Chondrocyte (in vitro differentiated cells): ENCODE measurements at regions not wholly inside any gene's neighbourhood (a gene's known extent, or its start where the extent isn't known, plus 50 kb on each side); places are given as distances from the start of the nearest gene placed in this dataset.
"Not testable (repeated sequence)": the region's sequence is repeated elsewhere in the genome, so short reads cannot be mapped to it uniquely, and the experiment has no call there.

Source experiments
- DNase-seq: peaks from one replicate; pipeline ENCODE4 v3.0.0; 2021; ENCODE audit warnings: mixed read lengths, low spot score
- H3K27ac Mint-ChIP-seq: one replicate; pipeline ENCODE4 v1.8.0; 2021; ENCODE audit warnings: mild to moderate bottlenecking, moderate library complexity, mixed read lengths; ENCODE audit not compliant: unreplicated experiment
- H3K27me3 Mint-ChIP-seq: 2 replicates; pipeline ENCODE4 v1.8.0; 2021; ENCODE audit warnings: low read depth, mixed read lengths
- H3K36me3 Mint-ChIP-seq: 2 replicates; pipeline ENCODE4 v1.8.0; 2021; ENCODE audit warnings: low read depth, mixed read lengths
- H3K4me1 Mint-ChIP-seq: 2 replicates; pipeline ENCODE4 v1.8.0; 2021; ENCODE audit warnings: low read depth, mild to moderate bottlenecking, mixed read lengths
- H3K4me3 Mint-ChIP-seq: one replicate; pipeline ENCODE4 v1.8.0; 2021; ENCODE audit warnings: mild to moderate bottlenecking, moderate library complexity, mixed read lengths; ENCODE audit not compliant: unreplicated experiment
- H3K9me3 Mint-ChIP-seq: 2 replicates; pipeline ENCODE4 v1.8.0; 2021; ENCODE audit warnings: low read depth, mixed read lengths
- CTCF ChIP-seq: fragments of 200-600 bp; sonication (generic); IDR thresholded peaks from 2 replicates; pipeline ENCODE4 v1.5.0; 2021; ENCODE audit warnings: antibody characterized with exemption, mild to moderate bottlenecking, moderate library complexity

GRCh38 chr11:21710809-21711208 is 482.1 kb upstream of the ANO5 start:
- H3K27me3 Mint-ChIP-seq = peaks cover 2% of the 10 kb centered on the region
- no peak for DNase-seq
- no peaks in the 10 kb centered on the region for H3K36me3 Mint-ChIP-seq
- H3K4me1 Mint-ChIP-seq = no peaks in the 10 kb centered on the region
- H3K9me3 Mint-ChIP-seq = peaks cover 3% of the 10 kb centered on the region
- H3K27ac Mint-ChIP-seq = no peak overlapping the region
- TF ChIP-seq CTCF = no peak
- no peak overlapping the region for H3K4me3 Mint-ChIP-seq

- peaks cover 3% of the 10 kb centered on the region for H3K9me3 Mint-ChIP-seq
- no peaks in the 10 kb centered on the region for H3K4me1 Mint-ChIP-seq
Measured at GRCh38 chr11:21711341-21711740, 481.5 kb upstream of the ANO5 start.

DNA sequence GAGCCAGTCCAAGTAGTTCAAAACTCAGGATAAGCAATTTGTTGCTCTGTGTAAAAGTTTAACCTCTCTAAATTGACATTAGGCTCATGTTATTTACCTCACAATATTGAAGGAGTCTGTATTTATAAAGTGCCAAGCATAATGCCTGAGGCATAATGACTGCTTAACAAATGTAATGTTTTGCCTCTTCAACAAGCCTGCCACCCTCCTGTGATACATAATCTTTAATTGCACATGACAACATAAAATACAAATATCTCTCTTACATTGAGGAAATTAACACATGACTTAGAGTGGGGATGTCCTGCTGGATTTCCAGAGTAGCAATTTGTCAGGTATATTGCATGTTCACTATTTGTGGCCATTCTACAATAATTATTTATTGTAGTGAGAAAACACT is 469.2 kb upstream of the ANO5 start:
- Mint-ChIP-seq H3K4me1 (no peaks in the 10 kb centered on the region), H3K27me3 (no peaks in the 10 kb centered on the region), H3K9me3 (peaks cover 10% of the 10 kb centered on the region), H3K36me3 (no peaks in the 10 kb centered on the region), H3K27ac (no peak overlapping the region), H3K4me3 (no peak overlapping the region)
- DNase-seq = no peak
- no peak for TF ChIP-seq CTCF

More at GRCh38 chr11:21711341-21711740, 481.5 kb upstream of the ANO5 start:
- H3K27ac Mint-ChIP-seq = no peak overlapping the region
- H3K4me3 Mint-ChIP-seq = no peak overlapping the region
- no peak for TF ChIP-seq CTCF
- H3K27me3 Mint-ChIP-seq = peaks cover 2% of the 10 kb centered on the region
- DNase-seq = no peak
- H3K36me3 Mint-ChIP-seq = no peaks in the 10 kb centered on the region

DNA sequence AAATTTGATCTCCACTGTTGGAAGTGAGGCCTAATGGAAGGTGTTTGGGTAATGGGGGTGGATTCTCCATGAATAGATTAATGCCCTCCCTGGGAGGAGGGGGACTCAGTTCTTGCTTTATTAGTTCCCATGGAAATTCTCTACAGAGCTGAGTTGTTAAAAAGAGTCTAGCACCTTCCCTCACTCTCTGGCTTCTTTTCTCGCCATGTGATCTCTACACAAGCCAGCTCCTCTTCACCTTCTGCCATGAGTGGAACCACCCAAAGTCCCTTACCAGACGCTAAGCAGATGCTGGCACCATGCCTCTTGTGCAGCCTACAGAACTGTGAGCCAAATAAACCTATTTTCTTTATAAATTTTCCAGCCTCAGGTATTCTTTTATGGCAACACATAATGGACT is 465.8 kb upstream of the ANO5 start:
- Mint-ChIP-seq H3K27me3 (no peaks in the 10 kb centered on the region), H3K9me3 (peaks cover 14% of the 10 kb centered on the region), H3K4me3 (no peak overlapping the region), H3K4me1 (no peaks in the 10 kb centered on the region), H3K27ac (no peak overlapping the region), H3K36me3 (no peaks in the 10 kb centered on the region)
- TF ChIP-seq CTCF = no peak
- no peak for DNase-seq

DNA sequence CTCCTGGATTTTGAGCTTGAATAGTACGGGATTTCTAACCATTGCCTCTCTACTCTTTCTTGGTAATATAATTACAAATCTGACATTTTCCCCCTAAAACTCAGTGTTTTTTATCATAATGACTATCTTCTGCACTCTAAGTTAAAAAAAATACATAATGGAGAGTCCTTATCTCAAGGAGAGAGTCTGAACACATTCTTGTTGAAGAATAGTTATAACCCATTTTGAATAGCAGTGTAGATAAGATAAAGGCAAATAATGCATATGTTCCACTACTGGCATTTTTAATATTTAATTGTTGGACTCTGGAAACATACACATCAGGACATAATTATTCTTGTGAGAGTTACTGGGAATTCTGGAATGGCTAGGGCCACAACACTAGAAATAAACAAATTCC is 456.5 kb upstream of the ANO5 start:
- H3K36me3 Mint-ChIP-seq = no peaks in the 10 kb centered on the region
- H3K4me3 Mint-ChIP-seq = no peak overlapping the region
- H3K27ac Mint-ChIP-seq = no peak overlapping the region
- no peak for TF ChIP-seq CTCF
- no peaks in the 10 kb centered on the region for H3K4me1 Mint-ChIP-seq
- no peak for DNase-seq
- no peaks in the 10 kb centered on the region for H3K27me3 Mint-ChIP-seq
- H3K9me3 Mint-ChIP-seq = peaks cover 5% of the 10 kb centered on the region

GRCh38 chr11:21752475-21753243 is 440.2 kb upstream of the ANO5 start:
- not testable (repeated sequence) for H3K4me3 Mint-ChIP-seq, H3K27me3 Mint-ChIP-seq, H3K36me3 Mint-ChIP-seq, H3K4me1 Mint-ChIP-seq, H3K27ac Mint-ChIP-seq
- H3K9me3 Mint-ChIP-seq = peaks cover 11% of the 10 kb centered on the region
- DNase-seq = peak; percentile 79

- peaks cover 11% of the 10 kb centered on the region for H3K9me3 Mint-ChIP-seq
- not testable (repeated sequence) for H3K4me3 Mint-ChIP-seq, H3K27ac Mint-ChIP-seq, H3K27me3 Mint-ChIP-seq, H3K4me1 Mint-ChIP-seq, H3K36me3 Mint-ChIP-seq
- DNase-seq = peak; percentile 55
Measured at GRCh38 chr11:21753244-21753767, 439.6 kb upstream of the ANO5 start.
